IPS DF 4.7 (cell line): ENCODE measurements at regions not wholly inside any gene's neighbourhood (a gene's known extent, or its start where the extent isn't known, plus 50 kb on each side); places are given as distances from the start of the nearest gene placed in this dataset.
A peak's percentile ranks its signal among the peaks of the same experiment; 100 is the strongest.
"Not testable (repeated sequence)": the region's sequence is repeated elsewhere in the genome, so short reads cannot be mapped to it uniquely, and the experiment has no call there.

Experiments
- DNase-seq: peaks from one replicate; pipeline ENCODE4 v3.0.0-alpha.2; 2013; ENCODE audit warnings: low spot score; ENCODE audit errors: extremely low read depth

GRCh38 chr2:67570611-67571010 is 173.5 kb downstream of the ETAA1 start:
- no peak for DNase-seq

GRCh38 chr2:67571785-67572718 is 174.9 kb downstream of the ETAA1 start:
- no peak for DNase-seq

- DNase-seq: no peak
These were observed 175.7 kb downstream of the ETAA1 start for GRCh38 chr2:67572721-67573435.

GRCh38 chr2:67574230-67574629 is 177.1 kb downstream of the ETAA1 start:
- no peak for DNase-seq

- no peak for DNase-seq
These were observed 179.1 kb downstream of the ETAA1 start for GRCh38 chr2:67576226-67576625.

GRCh38 chr2:67576991-67577390 is 179.9 kb downstream of the ETAA1 start:
- DNase-seq: no peak

GRCh38 chr2:67579216-67579615 is 182.1 kb downstream of the ETAA1 start:
- no peak for DNase-seq

GRCh38 chr2:67579806-67580205 is 182.7 kb downstream of the ETAA1 start:
- no peak for DNase-seq

GRCh38 chr2:67581751-67582150 is 184.6 kb downstream of the ETAA1 start:
- peak; percentile 36 for DNase-seq

- no peak for DNase-seq
These were observed 186.1 kb downstream of the ETAA1 start for GRCh38 chr2:67583185-67583584.

- DNase-seq: no peak
These were observed 188.3 kb downstream of the ETAA1 start for GRCh38 chr2:67585400-67585799.

GRCh38 chr2:67589121-67589520 is 192.0 kb downstream of the ETAA1 start:
- peak; percentile 9 for DNase-seq

GRCh38 chr2:67594522-67594921 is 197.4 kb downstream of the ETAA1 start:
- DNase-seq: not testable (repeated sequence)

- no peak for DNase-seq
These were observed 199.7 kb downstream of the ETAA1 start for GRCh38 chr2:67596871-67597270.

- DNase-seq: no peak
These were observed 202.4 kb downstream of the ETAA1 start for GRCh38 chr2:67599561-67599960.

GRCh38 chr2:67600222-67600871 is 203.2 kb downstream of the ETAA1 start:
- peak; percentile 69 for DNase-seq

- no peak for DNase-seq
These were observed 203.8 kb downstream of the ETAA1 start for GRCh38 chr2:67600946-67601345.

- DNase-seq: no peak
These were observed 207.2 kb downstream of the ETAA1 start for GRCh38 chr2:67604360-67604759.

- no peak for DNase-seq
These were observed 215.5 kb downstream of the ETAA1 start for GRCh38 chr2:67612576-67613042.

- DNase-seq: no peak
These were observed 216.1 kb downstream of the ETAA1 start for GRCh38 chr2:67613227-67613626.

- no peak for DNase-seq
These were observed 217.3 kb downstream of the ETAA1 start for GRCh38 chr2:67614454-67614853.

GRCh38 chr2:67616749-67617148 is 219.6 kb downstream of the ETAA1 start:
- DNase-seq: no peak
